LNCaP clone FGC (cell line): ENCODE measurements at regions not wholly inside any gene's neighbourhood (a gene's known extent, or its start where the extent isn't known, plus 50 kb on each side); places are given as distances from the start of the nearest gene placed in this dataset.
"Not testable (repeated sequence)": the region's sequence is repeated elsewhere in the genome, so short reads cannot be mapped to it uniquely, and the experiment has no call there.

ENCODE experiments used
- DNase-seq: peaks from one replicate; pipeline ENCODE4 v3.0.0-alpha.2; 2011; ENCODE audit warnings: low read depth
- H3K4me3 ChIP-seq: 2 replicates; pipeline ENCODE4 v1.5.1; 2011; ENCODE audit warnings: mild to moderate bottlenecking, low read depth, low read length, control low read depth
- TF ChIP-seq, protein P1 (sequence below): IDR thresholded peaks from 2 replicates; pipeline ENCODE4 v1.5.1; 2012; ENCODE audit warnings: mild to moderate bottlenecking; ENCODE audit not compliant: control insufficient read depth, insufficient read depth; ENCODE audit errors: extremely low read depth

DNA sequence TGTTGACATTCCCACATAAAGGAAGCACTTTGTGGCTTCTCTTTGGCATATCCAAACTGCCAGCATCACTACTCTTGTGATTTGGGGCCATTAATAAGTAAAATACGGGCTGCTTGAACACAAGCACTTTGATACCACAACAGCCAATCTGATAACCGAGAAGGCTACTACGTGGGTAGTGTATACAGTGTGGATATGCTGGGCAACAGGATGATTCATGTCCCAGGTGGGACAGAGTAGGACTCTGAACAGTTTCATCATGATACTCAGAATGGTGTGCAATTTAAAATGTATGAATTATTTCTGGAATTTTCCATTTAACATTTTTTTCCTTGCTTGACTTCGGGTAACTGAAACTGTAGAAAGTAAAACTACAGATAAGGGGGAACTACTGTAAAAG is 225.0 kb upstream of the DDHD1 start:
- no peak for DNase-seq
- H3K4me3 ChIP-seq: no peak overlapping the region
- TF ChIP-seq, protein P1, sequence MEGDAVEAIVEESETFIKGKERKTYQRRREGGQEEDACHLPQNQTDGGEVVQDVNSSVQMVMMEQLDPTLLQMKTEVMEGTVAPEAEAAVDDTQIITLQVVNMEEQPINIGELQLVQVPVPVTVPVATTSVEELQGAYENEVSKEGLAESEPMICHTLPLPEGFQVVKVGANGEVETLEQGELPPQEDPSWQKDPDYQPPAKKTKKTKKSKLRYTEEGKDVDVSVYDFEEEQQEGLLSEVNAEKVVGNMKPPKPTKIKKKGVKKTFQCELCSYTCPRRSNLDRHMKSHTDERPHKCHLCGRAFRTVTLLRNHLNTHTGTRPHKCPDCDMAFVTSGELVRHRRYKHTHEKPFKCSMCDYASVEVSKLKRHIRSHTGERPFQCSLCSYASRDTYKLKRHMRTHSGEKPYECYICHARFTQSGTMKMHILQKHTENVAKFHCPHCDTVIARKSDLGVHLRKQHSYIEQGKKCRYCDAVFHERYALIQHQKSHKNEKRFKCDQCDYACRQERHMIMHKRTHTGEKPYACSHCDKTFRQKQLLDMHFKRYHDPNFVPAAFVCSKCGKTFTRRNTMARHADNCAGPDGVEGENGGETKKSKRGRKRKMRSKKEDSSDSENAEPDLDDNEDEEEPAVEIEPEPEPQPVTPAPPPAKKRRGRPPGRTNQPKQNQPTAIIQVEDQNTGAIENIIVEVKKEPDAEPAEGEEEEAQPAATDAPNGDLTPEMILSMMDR: no peak

DNA sequence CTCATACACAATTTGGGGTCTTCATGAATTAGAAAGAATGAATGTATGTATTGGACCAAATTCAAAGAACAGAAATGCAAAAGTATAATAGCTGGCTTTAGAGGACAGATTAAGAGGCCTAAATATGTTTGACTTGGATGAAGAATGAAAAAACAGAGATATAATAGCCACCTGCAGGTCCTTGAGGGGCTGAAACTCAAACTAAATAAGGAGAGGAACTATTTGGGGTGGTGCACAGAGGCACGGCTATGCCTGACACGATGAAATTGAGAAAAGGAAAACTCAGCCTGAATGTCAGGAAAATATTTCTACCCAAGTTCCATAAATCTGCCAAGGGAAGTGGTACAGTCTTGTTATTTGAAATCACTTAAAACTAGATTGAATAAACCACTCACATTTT is 222.9 kb upstream of the DDHD1 start:
- TF ChIP-seq, protein P1: no peak
- no peak overlapping the region for H3K4me3 ChIP-seq
- DNase-seq: no peak

DNA sequence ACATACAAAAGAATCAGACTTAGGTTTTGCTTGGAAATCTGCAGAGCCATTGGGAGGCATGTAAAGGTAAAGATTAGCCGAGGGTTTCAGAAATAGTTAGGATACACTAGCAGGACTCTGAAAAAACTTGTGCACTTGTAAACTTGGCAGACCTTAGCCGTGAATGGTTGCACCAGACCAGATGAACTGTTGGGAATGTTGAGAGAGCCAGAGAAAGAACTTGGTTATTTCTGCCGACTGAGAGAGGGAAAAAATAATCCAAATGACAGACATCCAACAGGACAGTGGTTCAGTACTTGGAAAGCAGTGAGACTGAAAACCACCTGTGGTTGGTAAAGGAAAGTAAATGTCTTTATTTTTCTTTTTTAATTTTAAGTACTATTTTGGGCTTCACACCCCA is 222.5 kb upstream of the DDHD1 start:
- TF ChIP-seq, protein P1: no peak
- no peak for DNase-seq
- H3K4me3 ChIP-seq: no peak overlapping the region

DNA sequence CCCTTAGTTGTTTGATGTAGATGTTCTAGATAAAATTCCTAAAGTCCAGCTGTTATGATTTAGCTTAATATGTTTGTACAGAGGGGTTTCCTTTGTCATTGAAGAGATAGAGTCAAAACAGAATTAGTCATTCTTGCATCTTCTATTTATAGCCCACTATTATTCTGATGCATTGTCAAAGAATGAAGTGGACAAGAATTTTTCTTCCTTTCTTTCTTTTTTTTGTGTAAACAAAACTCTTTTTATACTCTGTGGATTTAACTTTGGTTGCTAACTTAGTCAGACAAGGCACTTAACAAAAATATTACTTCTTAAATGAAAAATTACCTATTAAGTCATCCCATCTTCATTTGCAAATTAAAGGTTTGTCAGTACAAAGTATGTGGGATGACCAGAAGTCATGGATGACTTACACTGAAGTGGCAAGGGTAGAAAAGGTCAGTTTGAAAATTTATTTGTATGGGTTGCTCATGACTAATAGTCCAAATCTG is 215.6 kb upstream of the DDHD1 start:
- TF ChIP-seq, protein P1: no peak
- DNase-seq: no peak
- H3K4me3 ChIP-seq: no peak overlapping the region

DNA sequence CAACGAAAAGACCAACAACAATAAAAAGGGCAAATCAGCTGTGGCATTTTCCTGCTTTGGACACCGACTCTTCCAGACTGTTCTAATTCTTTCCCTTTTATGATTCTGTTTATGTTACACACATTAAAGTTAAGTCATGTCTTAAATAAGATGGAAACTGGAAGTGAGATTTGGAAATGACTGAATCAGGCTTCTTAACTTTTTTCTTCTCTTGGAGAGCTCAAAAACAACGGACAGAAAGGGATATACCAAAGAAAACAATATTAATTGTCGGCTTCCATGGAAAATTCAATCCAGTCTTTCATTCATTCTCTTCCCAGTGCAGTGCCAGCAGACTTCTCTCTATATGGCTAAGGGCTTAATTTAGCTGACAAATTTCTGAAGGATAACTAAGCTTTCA is 214.9 kb upstream of the DDHD1 start:
- TF ChIP-seq, protein P1: no peak
- H3K4me3 ChIP-seq: no peak overlapping the region
- no peak for DNase-seq

DNA sequence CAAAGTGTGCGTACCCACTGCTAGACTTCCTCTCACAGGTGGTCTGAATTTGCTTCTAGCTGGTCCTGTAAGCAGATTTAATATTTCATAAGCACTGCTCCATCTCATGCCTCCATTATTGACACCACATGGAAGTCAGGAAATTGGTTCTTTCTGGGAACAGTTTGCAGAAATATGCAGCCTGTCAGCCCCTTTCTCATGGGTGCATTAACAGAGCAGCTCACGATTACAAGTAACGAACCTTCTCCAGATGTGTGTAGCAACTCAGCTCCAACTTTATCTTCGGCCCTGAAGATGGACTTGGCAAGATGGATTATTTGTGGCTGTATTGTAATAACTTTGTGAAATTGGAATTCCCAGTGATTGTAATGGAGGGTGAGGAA is 214.5 kb upstream of the DDHD1 start:
- TF ChIP-seq, protein P1: no peak

DNA sequence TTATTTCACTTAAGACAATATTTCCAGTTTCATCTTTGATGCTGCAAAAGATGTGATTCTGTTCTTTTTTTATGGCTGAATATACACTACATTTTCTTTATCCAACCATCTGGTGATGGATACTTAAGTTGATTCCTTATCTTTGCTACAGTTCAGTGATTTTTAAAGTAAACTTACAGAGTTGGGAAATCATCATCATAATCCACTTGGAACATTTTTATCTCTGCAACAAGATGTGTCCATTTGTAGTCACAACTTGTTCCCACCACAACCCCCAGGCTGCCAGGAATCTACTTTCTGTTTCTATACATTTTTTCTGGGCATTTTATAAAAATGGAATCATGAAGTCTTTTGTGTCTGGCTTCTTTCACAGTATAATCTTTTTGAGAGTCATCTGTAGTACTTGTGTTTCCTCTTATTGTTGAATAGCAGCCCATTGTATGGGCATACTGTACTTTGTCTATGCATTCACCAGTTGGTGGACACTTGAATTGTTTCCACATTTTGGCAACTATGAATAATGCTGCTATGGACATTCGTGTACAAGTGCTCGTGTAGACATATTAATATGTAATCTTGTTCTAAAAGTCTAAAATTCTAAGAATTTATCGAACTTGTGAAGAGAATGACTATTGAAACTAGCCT is 212.5 kb upstream of the DDHD1 start:
- no peak overlapping the region for H3K4me3 ChIP-seq
- DNase-seq: no peak
- TF ChIP-seq, protein P1: no peak

More for the DNA sequence above, 214.5 kb upstream of the DDHD1 start:
- H3K4me3 ChIP-seq: no peak overlapping the region
- no peak for DNase-seq

DNA sequence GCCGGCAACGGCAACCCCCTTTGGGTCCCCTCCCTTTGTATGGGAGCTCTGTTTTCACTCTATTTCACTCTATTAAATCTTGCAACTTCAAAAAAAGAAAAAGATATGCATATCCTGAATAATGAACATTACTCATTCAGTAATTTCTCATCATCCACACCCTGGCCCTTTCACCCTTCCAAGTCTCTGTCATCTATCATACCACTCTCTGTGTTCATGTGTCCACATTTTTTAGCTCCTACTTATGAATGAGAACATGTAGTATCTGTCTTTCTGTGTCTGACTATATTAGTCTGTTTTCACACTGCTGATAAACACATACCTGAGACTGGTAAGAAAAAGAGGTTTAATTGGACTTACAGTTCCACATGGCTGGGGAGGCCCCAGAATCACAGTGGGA is 209.8 kb upstream of the DDHD1 start:
- not testable (repeated sequence) for DNase-seq

More for the DNA sequence above, 209.8 kb upstream of the DDHD1 start:
- not testable (repeated sequence) for H3K4me3 ChIP-seq
